ENCODE measurements at regions not wholly inside any gene's neighbourhood (a gene's known extent, or its start where the extent isn't known, plus 50 kb on each side); places are given as distances from the start of the nearest gene placed in this dataset.

DNA sequence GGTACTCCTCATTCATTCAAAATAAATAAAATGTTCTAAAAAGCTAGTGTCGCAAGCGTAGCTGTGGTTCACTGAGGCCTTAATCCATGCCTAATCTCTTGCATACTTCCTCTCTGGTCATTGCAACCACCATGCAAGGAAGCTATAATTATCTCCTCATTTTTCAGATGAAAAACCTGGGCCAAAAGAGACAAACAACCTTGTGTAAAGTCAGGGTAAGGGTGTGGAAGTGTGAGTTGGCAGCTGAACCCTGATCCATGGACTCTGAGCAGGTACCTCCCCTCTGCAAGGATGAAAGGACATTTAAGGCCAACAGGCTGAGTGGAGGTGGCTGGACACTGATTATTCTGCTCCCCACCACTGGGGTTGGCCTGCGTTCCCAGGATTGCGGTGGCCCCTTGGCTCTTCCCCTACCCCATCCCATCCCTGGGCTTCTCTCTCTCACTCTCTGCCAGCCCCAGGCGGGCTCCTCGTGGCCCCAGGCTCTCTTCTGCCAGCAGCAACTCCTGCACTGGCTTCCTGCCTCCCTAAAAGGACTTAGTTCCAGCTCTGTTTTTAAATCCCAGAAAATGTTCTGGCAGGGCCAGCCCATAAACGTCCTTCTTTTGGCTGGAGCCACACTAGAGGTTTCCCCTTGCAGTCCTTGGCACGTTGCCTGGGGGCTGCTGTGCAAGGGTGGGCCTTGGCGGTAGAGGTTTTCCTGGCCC, 72.0 kb upstream of the AFF3 start:
- Mint-ChIP-seq H3K4me3 (no peak overlapping the region), H3K27ac (peak overlapping the region; percentile 86), H3K4me1 (peaks cover 8% of the 10 kb centered on the region), H3K27me3 (ENCODE audit: low read depth) (peaks cover 9% of the 10 kb centered on the region), H3K9me3 (no peaks in the 10 kb centered on the region), H3K36me3 (no peaks in the 10 kb centered on the region)
- no peak for DNase-seq (ENCODE audit: low spot score in 2 of 2, unreplicated experiment in 2 of 2)
- TF ChIP-seq, protein P1, sequence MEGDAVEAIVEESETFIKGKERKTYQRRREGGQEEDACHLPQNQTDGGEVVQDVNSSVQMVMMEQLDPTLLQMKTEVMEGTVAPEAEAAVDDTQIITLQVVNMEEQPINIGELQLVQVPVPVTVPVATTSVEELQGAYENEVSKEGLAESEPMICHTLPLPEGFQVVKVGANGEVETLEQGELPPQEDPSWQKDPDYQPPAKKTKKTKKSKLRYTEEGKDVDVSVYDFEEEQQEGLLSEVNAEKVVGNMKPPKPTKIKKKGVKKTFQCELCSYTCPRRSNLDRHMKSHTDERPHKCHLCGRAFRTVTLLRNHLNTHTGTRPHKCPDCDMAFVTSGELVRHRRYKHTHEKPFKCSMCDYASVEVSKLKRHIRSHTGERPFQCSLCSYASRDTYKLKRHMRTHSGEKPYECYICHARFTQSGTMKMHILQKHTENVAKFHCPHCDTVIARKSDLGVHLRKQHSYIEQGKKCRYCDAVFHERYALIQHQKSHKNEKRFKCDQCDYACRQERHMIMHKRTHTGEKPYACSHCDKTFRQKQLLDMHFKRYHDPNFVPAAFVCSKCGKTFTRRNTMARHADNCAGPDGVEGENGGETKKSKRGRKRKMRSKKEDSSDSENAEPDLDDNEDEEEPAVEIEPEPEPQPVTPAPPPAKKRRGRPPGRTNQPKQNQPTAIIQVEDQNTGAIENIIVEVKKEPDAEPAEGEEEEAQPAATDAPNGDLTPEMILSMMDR (IDR thresholded peaks at IDR 0.05; ENCODE audit: unreplicated experiment), result no peak

DNA sequence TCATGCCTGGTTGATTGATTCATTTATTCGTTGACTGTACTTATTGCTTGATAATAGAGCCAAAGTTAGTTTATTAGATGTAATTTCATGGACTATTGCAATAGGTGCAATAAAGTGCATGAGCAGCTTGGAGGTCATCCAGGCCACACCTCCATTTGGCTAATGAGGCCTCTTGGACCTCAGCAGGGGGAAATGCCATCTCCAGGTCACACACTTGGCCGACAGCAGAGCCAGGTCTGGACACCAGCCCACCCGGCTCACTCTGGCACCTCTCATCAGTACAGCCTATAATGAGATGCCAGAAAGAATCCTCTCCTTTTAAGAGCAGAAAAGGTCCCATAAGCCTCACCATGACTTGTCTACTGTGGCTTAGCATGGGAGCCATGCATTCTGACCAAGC, 71.2 kb upstream of the AFF3 start:
- Mint-ChIP-seq H3K9me3 (no peaks in the 10 kb centered on the region), H3K27ac (no peak overlapping the region), H3K4me1 (peaks cover 8% of the 10 kb centered on the region), H3K27me3 (ENCODE audit: low read depth) (peaks cover 8% of the 10 kb centered on the region), H3K36me3 (no peaks in the 10 kb centered on the region), H3K4me3 (no peak overlapping the region)
- DNase-seq (ENCODE audit: low spot score in 2 of 2, unreplicated experiment in 2 of 2), result no peak
- TF ChIP-seq, protein P1 (IDR thresholded peaks at IDR 0.05; ENCODE audit: unreplicated experiment), result no peak

DNA sequence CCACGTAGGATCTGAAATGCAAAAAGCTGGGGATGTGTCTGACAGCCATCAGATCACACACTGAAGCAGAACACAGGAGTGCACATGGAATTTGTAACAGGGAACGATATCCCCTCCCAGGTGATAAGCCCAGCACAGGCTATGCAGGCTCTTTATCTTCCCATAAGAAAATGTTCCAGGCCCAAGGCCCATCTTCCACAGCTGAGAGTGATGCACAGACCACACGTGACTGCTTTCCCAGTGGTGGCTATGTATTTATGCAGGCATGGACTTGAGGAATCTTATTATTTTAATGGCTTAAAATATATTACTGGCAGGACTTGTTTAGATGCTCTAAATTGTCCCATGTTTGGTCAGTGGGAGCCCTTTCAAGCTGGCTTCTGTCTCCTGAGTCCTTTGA, 70.5 kb upstream of the AFF3 start:
- H3K4me1 Mint-ChIP-seq, result peaks cover 8% of the 10 kb centered on the region
- peaks cover 5% of the 10 kb centered on the region for H3K27me3 Mint-ChIP-seq (ENCODE audit: low read depth)
- no peak overlapping the region for H3K27ac Mint-ChIP-seq
- DNase-seq (ENCODE audit: low spot score in 2 of 2, unreplicated experiment in 2 of 2), result no peak
- no peaks in the 10 kb centered on the region for H3K36me3 Mint-ChIP-seq
- TF ChIP-seq, protein P1 (IDR thresholded peaks at IDR 0.05; ENCODE audit: unreplicated experiment), result no peak
- no peak overlapping the region for H3K4me3 Mint-ChIP-seq
- H3K9me3 Mint-ChIP-seq, result no peaks in the 10 kb centered on the region

DNA sequence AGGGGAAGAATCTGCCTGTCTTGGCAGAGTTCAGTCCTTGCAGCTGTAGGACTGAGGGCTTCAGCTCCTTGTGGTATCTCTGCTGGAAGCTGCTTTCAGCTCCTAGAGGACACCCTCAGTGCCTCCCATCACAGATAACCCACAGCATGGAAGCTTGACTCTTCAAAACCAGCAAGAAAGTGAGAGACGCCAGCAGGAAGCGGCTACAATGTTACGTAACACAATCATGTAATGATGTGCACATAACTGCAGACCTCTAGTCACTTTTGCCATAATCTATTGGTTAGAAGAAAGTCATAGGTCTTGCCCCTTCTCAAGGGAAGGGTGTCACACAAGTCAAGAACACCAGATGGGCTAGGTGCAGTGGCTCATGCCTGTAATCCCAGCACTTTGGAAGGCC, 69.1 kb upstream of the AFF3 start:
- DNase-seq (ENCODE audit: low spot score in 2 of 2, unreplicated experiment in 2 of 2), result no peak
- no peak overlapping the region for H3K27ac Mint-ChIP-seq
- no peaks in the 10 kb centered on the region for H3K36me3 Mint-ChIP-seq
- TF ChIP-seq, protein P1 (IDR thresholded peaks at IDR 0.05; ENCODE audit: unreplicated experiment), result no peak
- H3K9me3 Mint-ChIP-seq, result no peaks in the 10 kb centered on the region
- no peak overlapping the region for H3K4me3 Mint-ChIP-seq
- H3K4me1 Mint-ChIP-seq, result peaks cover 9% of the 10 kb centered on the region
- peaks cover 2% of the 10 kb centered on the region for H3K27me3 Mint-ChIP-seq (ENCODE audit: low read depth)

DNA sequence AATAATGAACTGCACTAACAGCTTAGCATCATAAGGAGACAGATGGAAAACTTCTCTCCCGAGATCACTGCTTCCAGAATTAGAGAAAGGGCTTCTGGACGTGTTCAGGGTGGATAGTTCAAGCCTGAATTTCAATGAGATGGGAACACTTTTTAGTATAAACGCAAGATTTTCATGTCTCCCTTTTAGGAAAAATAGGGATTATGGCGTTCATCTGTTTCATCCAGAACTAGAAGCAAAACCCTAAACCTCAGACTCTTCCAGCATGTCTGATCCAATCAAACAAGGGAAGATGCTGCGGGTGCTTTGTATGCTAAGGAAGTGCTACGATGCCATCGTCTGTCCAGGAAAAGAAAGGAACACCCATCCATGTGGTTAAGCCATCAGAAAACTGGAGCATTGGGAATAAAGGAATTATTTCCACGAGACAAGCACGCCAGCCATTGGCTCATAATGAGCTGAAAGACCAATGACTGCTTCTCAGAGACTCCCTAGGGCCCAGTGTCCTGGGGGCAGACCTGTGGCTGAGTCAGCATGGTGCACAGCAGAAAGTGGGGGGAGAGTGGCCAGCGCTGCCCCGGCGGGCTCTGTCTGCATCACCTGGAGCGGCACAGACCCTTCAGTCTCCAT, 65.9 kb upstream of the AFF3 start:
- Mint-ChIP-seq H3K27ac (no peak overlapping the region), H3K9me3 (no peaks in the 10 kb centered on the region), H3K36me3 (no peaks in the 10 kb centered on the region), H3K4me1 (peaks cover 2% of the 10 kb centered on the region), H3K27me3 (ENCODE audit: low read depth) (peaks cover 3% of the 10 kb centered on the region), H3K4me3 (no peak overlapping the region)
- TF ChIP-seq, protein P1 (IDR thresholded peaks at IDR 0.05; ENCODE audit: unreplicated experiment), result no peak
- DNase-seq (ENCODE audit: low spot score in 2 of 2, unreplicated experiment in 2 of 2), result no peak
